ENCODE measurements at regions not wholly inside any gene's neighbourhood (a gene's known extent, or its start where the extent isn't known, plus 50 kb on each side); places are given as distances from the start of the nearest gene placed in this dataset.

DNA sequence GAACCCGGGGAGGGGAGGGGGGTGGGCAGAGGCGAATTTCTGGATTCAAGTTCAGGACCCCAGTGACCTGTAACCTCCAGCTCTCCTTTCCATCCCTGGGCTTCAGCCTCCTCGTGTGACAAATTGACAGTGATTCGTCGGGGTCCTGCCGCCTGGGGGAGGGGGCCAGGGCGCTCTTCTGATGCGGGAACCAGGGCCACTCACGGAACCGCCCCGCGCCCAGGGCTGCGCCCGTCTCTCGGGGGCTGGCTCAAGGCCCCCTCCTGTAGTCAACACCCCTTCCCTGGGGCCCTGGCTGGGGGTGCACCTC lies 92.8 kb upstream of the ANO1 start:
- TF ChIP-seq, protein P1, sequence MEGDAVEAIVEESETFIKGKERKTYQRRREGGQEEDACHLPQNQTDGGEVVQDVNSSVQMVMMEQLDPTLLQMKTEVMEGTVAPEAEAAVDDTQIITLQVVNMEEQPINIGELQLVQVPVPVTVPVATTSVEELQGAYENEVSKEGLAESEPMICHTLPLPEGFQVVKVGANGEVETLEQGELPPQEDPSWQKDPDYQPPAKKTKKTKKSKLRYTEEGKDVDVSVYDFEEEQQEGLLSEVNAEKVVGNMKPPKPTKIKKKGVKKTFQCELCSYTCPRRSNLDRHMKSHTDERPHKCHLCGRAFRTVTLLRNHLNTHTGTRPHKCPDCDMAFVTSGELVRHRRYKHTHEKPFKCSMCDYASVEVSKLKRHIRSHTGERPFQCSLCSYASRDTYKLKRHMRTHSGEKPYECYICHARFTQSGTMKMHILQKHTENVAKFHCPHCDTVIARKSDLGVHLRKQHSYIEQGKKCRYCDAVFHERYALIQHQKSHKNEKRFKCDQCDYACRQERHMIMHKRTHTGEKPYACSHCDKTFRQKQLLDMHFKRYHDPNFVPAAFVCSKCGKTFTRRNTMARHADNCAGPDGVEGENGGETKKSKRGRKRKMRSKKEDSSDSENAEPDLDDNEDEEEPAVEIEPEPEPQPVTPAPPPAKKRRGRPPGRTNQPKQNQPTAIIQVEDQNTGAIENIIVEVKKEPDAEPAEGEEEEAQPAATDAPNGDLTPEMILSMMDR (IDR thresholded peaks at IDR 0.05; ENCODE audit: insufficient read depth, low read length, poor library complexity, severe bottlenecking): no peak
- no peak for TF ChIP-seq EZH2phosphoT487 (conservative IDR thresholded peaks at IDR 0.05; ENCODE audit: low read length)
